GM12865 (cell line): ENCODE measurements at regions not wholly inside any gene's neighbourhood (a gene's known extent, or its start where the extent isn't known, plus 50 kb on each side); places are given as distances from the start of the nearest gene placed in this dataset.

ENCODE experiments used
- DNase-seq: peaks from one replicate; pipeline ENCODE4 v3.0.0; 2010; ENCODE audit warnings: low read depth
- H3K4me3 ChIP-seq: 2 replicates; pipeline ENCODE4 v1.5.1; 2011; ENCODE audit warnings: mild to moderate bottlenecking, low read depth, low read length, control low read depth
- TF ChIP-seq, protein P1 (sequence below): IDR thresholded peaks from 2 replicates; pipeline ENCODE4 v1.5.1; 2011; ENCODE audit warnings: low read length, control low read depth, low read depth, inconsistent platforms; ENCODE audit not compliant: insufficient read depth; ENCODE audit errors: missing control alignments

DNA sequence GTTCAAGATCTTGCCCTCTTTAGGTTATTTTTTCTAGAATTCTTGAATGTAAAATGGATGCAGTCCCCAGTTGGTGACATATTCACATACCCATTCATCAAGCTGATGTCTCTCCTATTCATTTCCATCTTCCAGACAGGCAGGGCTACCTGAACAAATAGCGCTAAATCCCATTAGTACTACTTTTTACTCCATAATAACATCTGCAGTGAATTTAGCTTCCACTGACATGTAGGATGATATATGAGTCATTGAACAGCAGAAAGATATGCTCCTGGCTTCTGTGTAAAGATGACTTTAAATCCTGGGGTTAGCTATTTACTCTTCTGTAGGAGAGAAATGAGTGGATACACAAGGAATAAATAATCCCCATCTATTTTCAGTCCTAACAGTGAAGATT is 194.7 kb downstream of the RND3 start:
- TF ChIP-seq, protein P1, sequence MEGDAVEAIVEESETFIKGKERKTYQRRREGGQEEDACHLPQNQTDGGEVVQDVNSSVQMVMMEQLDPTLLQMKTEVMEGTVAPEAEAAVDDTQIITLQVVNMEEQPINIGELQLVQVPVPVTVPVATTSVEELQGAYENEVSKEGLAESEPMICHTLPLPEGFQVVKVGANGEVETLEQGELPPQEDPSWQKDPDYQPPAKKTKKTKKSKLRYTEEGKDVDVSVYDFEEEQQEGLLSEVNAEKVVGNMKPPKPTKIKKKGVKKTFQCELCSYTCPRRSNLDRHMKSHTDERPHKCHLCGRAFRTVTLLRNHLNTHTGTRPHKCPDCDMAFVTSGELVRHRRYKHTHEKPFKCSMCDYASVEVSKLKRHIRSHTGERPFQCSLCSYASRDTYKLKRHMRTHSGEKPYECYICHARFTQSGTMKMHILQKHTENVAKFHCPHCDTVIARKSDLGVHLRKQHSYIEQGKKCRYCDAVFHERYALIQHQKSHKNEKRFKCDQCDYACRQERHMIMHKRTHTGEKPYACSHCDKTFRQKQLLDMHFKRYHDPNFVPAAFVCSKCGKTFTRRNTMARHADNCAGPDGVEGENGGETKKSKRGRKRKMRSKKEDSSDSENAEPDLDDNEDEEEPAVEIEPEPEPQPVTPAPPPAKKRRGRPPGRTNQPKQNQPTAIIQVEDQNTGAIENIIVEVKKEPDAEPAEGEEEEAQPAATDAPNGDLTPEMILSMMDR, result no peak
- no peak overlapping the region for H3K4me3 ChIP-seq
- DNase-seq, result no peak

DNA sequence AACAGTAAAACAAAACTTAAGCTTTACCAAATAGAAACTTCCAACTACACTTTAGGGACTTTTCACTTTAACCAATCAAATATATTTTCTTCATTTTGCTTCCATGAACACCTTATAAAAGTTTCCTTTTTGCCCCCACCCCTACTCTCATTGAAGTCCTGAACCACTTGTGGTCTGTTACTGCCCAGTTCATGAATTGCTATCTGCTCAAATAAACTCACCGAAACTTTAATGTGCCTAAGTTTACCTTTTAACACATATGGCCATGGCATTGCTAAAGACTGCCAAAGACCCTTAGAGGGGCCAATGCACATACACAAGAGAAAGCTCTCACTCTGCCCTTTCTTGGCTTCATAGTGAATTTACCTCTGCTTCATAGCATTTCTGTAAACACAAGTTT is 195.3 kb downstream of the RND3 start:
- TF ChIP-seq, protein P1, result no peak

DNA sequence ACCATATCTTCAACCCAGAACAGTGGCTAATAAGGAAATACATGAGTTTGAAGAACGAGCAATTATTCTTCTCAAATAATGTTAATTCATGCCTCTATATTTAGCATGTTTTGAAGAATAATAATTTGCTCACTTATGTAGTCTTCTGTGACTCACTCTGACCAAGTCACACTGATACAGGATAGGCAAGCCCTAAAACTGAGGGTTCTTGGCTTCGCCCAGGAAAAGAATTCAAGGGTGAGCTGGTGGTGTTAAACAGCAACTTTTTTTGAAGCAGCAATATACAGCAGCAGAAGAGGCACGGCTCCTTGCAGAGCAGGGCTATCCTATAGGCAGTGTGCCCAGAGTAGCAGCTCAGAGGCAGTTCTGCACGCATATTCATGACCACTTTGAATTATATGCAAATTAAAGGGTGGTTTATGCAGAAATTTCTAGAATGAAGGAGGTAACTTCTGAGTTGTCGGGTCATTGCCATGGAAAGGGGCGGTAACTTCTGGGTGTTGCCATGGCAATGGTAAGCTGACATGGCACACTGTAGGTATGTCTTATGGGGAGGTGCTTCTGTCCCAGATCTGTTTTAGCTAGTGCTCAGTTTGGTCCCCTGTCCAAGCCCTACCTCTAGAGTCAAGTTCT is 200.6 kb downstream of the RND3 start:
- no peak overlapping the region for H3K4me3 ChIP-seq
- no peak for DNase-seq
- TF ChIP-seq, protein P1, result no peak

More for the DNA sequence above, 195.3 kb downstream of the RND3 start:
- DNase-seq, result no peak
- no peak overlapping the region for H3K4me3 ChIP-seq

DNA sequence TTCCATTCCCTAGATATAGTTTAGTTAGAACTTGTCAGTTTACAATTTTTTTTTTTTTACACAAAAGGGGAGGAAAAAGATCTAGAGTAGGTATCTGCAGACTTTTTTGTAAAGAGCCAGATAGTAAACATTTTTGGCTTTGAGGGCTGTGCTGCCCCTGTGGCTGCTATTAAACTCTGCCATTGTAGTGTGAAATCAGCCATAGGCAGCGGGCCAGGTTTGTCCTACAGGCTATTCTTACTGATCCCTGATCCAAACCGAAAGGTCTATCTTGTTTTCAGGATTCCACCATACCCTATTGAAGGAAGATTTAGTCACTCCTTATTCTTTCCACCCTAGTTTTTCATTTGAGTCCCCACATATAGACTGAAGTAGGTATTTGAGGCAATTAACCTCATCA is 203.4 kb downstream of the RND3 start:
- TF ChIP-seq, protein P1, result no peak
- H3K4me3 ChIP-seq, result no peak overlapping the region

DNA sequence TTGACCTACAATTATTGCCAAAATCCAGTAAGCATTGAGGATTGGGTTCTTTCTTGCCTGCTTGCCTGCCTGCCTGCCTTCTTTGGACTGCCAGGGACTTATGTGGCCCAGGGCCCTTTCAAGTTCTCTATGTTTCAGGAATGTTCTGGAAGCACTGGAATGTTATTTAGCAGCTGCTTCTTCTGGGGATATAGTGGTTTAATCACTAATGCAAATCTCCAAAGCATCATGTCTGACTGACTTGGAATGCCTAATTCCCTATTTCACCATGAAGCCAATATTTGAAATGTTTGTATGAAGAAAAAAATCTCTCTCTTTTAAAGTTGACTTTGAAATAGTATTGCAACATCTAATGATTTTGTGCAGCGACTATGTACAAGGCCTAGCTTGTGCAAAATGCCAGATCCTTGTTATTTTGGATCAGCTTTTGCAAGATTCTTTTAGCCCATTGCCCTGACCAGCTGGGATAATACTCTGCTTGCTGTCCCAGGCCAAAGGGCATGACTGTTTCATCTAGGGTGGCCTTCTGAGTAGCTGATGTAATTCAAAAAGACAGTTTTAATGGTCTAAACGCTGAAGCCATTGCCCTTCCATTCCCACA is 204.6 kb downstream of the RND3 start:
- DNase-seq, result no peak
- TF ChIP-seq, protein P1, result no peak
- H3K4me3 ChIP-seq, result no peak overlapping the region

More for the DNA sequence above, 203.4 kb downstream of the RND3 start:
- DNase-seq, result no peak

DNA sequence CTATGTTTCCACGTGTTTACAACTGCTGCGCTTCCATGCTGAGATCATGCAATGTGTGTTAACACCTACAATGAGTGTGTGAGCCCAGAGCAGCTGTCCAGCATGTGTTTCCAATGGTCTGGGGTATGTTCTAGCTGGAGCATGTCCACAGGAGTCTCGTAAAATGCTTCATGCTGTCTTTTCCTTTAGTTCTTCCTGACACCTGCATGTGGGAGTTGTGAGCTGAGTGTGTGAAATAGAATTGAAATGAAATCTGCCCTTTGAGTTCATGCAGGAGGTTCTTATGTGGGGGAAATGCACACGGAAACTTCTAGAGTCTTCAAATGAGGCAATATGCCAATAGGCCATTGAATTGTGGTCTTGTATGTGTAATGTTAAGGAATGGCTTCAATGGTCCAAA is 205.1 kb downstream of the RND3 start:
- TF ChIP-seq, protein P1, result no peak
- no peak overlapping the region for H3K4me3 ChIP-seq
- DNase-seq, result no peak

DNA sequence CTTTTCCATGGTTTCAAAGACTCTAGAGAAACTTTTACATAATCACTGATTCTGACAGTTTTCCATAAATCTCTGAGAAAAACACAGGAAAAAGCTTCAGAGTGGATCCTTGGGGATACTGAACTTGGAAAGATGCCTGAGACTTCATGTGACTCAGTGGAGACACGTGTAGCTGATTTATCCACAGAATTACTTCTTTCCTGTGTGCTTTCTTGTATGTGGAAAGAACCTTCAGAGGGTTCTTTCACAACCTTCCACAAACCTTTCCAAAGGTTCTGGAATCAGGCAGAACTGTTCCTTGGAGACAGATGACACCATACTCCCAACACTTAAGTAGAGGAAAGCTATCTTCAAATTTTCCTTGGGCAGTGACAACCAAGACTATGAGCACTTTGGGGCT is 207.2 kb downstream of the RND3 start:
- H3K4me3 ChIP-seq, result no peak overlapping the region
- no peak for DNase-seq
- TF ChIP-seq, protein P1, result no peak
